Adrenal gland (tissue), 9 donors: ENCODE measurements at regions not wholly inside any gene's neighbourhood (a gene's known extent, or its start where the extent isn't known, plus 50 kb on each side); places are given as distances from the start of the nearest gene placed in this dataset.
"Not testable (repeated sequence)": the region's sequence is repeated elsewhere in the genome, so short reads cannot be mapped to it uniquely, and the experiment has no call there.

ENCODE experiments used
- DNase-seq, 7 donors: peaks; one replicate each; pipeline ENCODE4 v3.0.0-alpha.2; 2019 to 2020
- H3K27ac ChIP-seq, 5 donors: fragments of 200-600 bp; sonication (generic) in 4 of 5; 1 replicate in 3 of 5; 2 replicates in 2 of 5; pipeline versions ENCODE4 v1.5.1 to v1.8.0; 2016 to 2020; ENCODE audit warnings: mild to moderate bottlenecking in 1 of 5
- H3K27me3 ChIP-seq: fragments of 200-600 bp; 2 replicates; pipeline ENCODE4 v1.8.0; 2021
- H3K36me3 ChIP-seq, 2 donors: fragments of 200-600 bp; replicated peaks in 1 of 2; 1 replicate in 1 of 2; 2 replicates in 1 of 2; pipeline versions ENCODE4 v1.5.1 to v1.8.0; 2018 to 2022
- H3K4me1 ChIP-seq, 2 donors: fragments of 200-600 bp; replicated peaks in 1 of 2; 1 replicate in 1 of 2; 2 replicates in 1 of 2; pipeline versions ENCODE4 v1.5.1 to v1.8.0; 2018 to 2021
- H3K4me3 ChIP-seq, 4 donors: fragments of 200-600 bp; sonication (generic) in 3 of 4; one replicate each; pipeline ENCODE4 v1.5.1; 2016 to 2018
- H3K9me3 ChIP-seq, 3 donors: fragments of 200-600 bp; sonication (generic) in 1 of 3; replicated peaks in 1 of 3; 1 replicate in 2 of 3; 2 replicates in 1 of 3; pipeline versions ENCODE4 v1.5.1 to v1.8.0; 2016 to 2021
- CTCF ChIP-seq, 6 experiments: fragments of 450-650 bp in 4 of 6; fragments of 200-600 bp in 2 of 6; sonication (generic) in 1 of 6; IDR thresholded peaks; 1 replicate in 5 of 6; 2 replicates in 1 of 6; pipeline versions ENCODE4 v1.5.1 to v1.8.0; 2016 to 2021; ENCODE audit warnings: antibody characterized with exemption in 6 of 6, mild to moderate bottlenecking in 2 of 6, moderate library complexity in 1 of 6
- POLR2A ChIP-seq, 2 donors: fragments of 450-650 bp; IDR thresholded peaks; one replicate each; pipeline ENCODE4 v1.6.1; 2017; ENCODE audit warnings: antibody characterized with exemption in 2 of 2, mild to moderate bottlenecking in 2 of 2, moderate library complexity in 1 of 2
- WGBS, 4 donors: extraction: QIAGEN DNeasy Blood & Tissue Kit in 2 of 4; methylation state at CpG; one replicate each; pipeline versions ENCODE4 v1.1.5 to v1.1.7; 2013 to 2017; 5-methylcytosine and 5-hydroxymethylcytosine counted together
- intact Hi-C, 2 donors: fragments of 100-400 bp; cut with DNase I; formaldehyde crosslinking; loops; one replicate each; pipeline versions ENCODE4 v1.14.1 to v1.15.0; 2022 to 2023
- donor health status: healthy with polysubstance abuse.
- donor health status: Bipolar disorder and iron deficiency.
- donor health status: DM: yes; HTN: yes; CAD: no.
- donor health status: DM: no; HTN: no; CAD: no.
- donor health status: DM: no; HTN: no; CAD: no.

GRCh38 chr21:9733761-9734558, 787.4 kb upstream of the TPTE start:
- 64 to 70% (median 67%) methylated on average over 6 of the region's 6 CpGs for WGBS, 4 donors
- H3K4me3 ChIP-seq, H3K27me3 ChIP-seq, intact Hi-C loops, H3K36me3 ChIP-seq, H3K27ac ChIP-seq, H3K4me1 ChIP-seq, H3K9me3 ChIP-seq, DNase-seq: not testable (repeated sequence)

GRCh38 chr21:9735421-9735961, 785.9 kb upstream of the TPTE start:
- TF ChIP-seq POLR2A (IDR thresholded peaks at IDR 0.05) (no peak), CTCF (IDR thresholded peaks at IDR 0.05) (no peak)
- Histone ChIP-seq H3K27ac (no peak overlapping the region), H3K36me3 (no peaks in the 10 kb centered on the region), H3K4me3 (no peak overlapping the region), H3K27me3 (peaks cover 7% of the 10 kb centered on the region), H3K4me1 (no peaks in the 10 kb centered on the region), H3K9me3 (peaks cover 0 to 4% (median 0%) of the 10 kb centered on the region in 3 donors)
- intact Hi-C loops = no loop called here
- 60 to 76% (median 69%) methylated on average over 21 of the region's 21 CpGs for WGBS, 4 donors
- DNase-seq = no peak

GRCh38 chr21:9737301-9737700, 784.1 kb upstream of the TPTE start:
- H3K27me3 ChIP-seq, H3K4me1 ChIP-seq, H3K4me3 ChIP-seq, H3K36me3 ChIP-seq, DNase-seq, H3K9me3 ChIP-seq, intact Hi-C loops, H3K27ac ChIP-seq: not testable (repeated sequence)
- WGBS, 4 donors = 47 to 66% (median 54%) methylated on average over 2 of the region's 2 CpGs

GRCh38 chr21:9737871-9738515, 783.4 kb upstream of the TPTE start:
- intact Hi-C loops, H3K9me3 ChIP-seq, DNase-seq, H3K4me1 ChIP-seq, H3K27ac ChIP-seq, H3K27me3 ChIP-seq, H3K36me3 ChIP-seq, H3K4me3 ChIP-seq: not testable (repeated sequence)
- WGBS, 4 donors = 35 to 52% (median 49%) methylated on average over 5 of the region's 5 CpGs

GRCh38 chr21:9738527-9738926, 782.9 kb upstream of the TPTE start:
- Histone ChIP-seq H3K4me3 (no peak overlapping the region), H3K36me3 (no peaks in the 10 kb centered on the region), H3K9me3 (peaks cover 0 to 4% (median 0%) of the 10 kb centered on the region in 3 donors), H3K27ac (no peak overlapping the region), H3K27me3 (peaks cover 7% of the 10 kb centered on the region), H3K4me1 (no peaks in the 10 kb centered on the region)
- TF ChIP-seq POLR2A (IDR thresholded peaks at IDR 0.05) = no peak
- TF ChIP-seq CTCF (IDR thresholded peaks at IDR 0.05) = no peak
- DNase-seq = no peak
- WGBS, 4 donors = 28 to 49% (median 36%) methylated on average over 2 of the region's 2 CpGs
- intact Hi-C loops = no loop called here
